HEK293 (cell line): ENCODE measurements at regions not wholly inside any gene's neighbourhood (a gene's known extent, or its start where the extent isn't known, plus 50 kb on each side); places are given as distances from the start of the nearest gene placed in this dataset.
A peak's percentile ranks its signal among the peaks of the same experiment; 100 is the strongest.

Source experiments
- CTCF ChIA-PET: fragments of 350-600 bp; formaldehyde crosslinking; extraction: SDS; loops from one replicate; lab custom pipeline; 2021; ENCODE audit warnings: antibody characterized with exemption; lab: Yijun Ruan, JAX
- POLR2A ChIA-PET: fragments of 300-600 bp; formaldehyde crosslinking; extraction: SDS; loops from one replicate; lab custom pipeline; 2020; ENCODE audit warnings: antibody characterized with exemption, inconsistent platforms; lab: Yijun Ruan, JAX
- H3K27ac ChIP-seq: fragments of 200-500 bp; sonication (Bioruptor generic); 2 replicates; pipeline ENCODE4 v1.5.1; 2014; ENCODE audit warnings: low read depth, low read length, control low read depth, inconsistent platforms; ENCODE audit errors: extremely low read depth
- H3K36me3 ChIP-seq, 2 experiments: fragments of 200-500 bp in 1 of 2; sonication (Bioruptor generic) in 1 of 2; 1 replicate in 1 of 2; 2 replicates in 1 of 2; pipeline ENCODE4 v1.5.1; 2014 to 2017; ENCODE audit warnings: inconsistent platforms in 2 of 2, low read length in 2 of 2; ENCODE audit not compliant: control insufficient read depth in 2 of 2, insufficient read depth in 1 of 2
- H3K4me1 ChIP-seq: fragments of 200-500 bp; sonication (Bioruptor generic); 2 replicates; pipeline ENCODE4 v1.5.1; 2014; ENCODE audit warnings: mild to moderate bottlenecking, low read length, inconsistent platforms; ENCODE audit not compliant: control insufficient read depth, insufficient read depth
- H3K4me3 ChIP-seq: 2 replicates; pipeline ENCODE4 v1.5.1; 2011; ENCODE audit warnings: low read depth, mild to moderate bottlenecking, control low read depth, low read length, moderate library complexity
- H3K9me3 ChIP-seq: fragments of 200-500 bp; sonication (Bioruptor generic); 2 replicates; pipeline ENCODE4 v1.5.1; 2014; ENCODE audit warnings: low read depth, low read length, inconsistent platforms; ENCODE audit not compliant: control insufficient read depth, insufficient read depth
- AEBP2 ChIP-seq: fragments of 450-650 bp; formaldehyde crosslinking; IDR thresholded peaks from 2 replicates; pipeline ENCODE4 v1.5.1; 2016; ENCODE audit warnings: missing biosample characterization, missing genetic modification characterization, borderline replicate concordance
- ATF2 ChIP-seq: fragments of 450-650 bp; formaldehyde crosslinking; IDR thresholded peaks from 2 replicates; pipeline ENCODE4 v1.5.1; 2016; ENCODE audit warnings: missing biosample characterization, missing genetic modification characterization, low read depth
- GFI1B ChIP-seq: fragments of 450-650 bp; formaldehyde crosslinking; IDR thresholded peaks from 2 replicates; pipeline ENCODE4 v1.5.1; 2016; ENCODE audit warnings: missing biosample characterization, missing genetic modification characterization
- PRDM10 ChIP-seq: fragments of 450-650 bp; formaldehyde crosslinking; IDR thresholded peaks from 2 replicates; pipeline ENCODE4 v1.5.1; 2016; ENCODE audit warnings: missing biosample characterization, missing genetic modification characterization
- REPIN1 ChIP-seq: fragments of 450-650 bp; formaldehyde crosslinking; IDR thresholded peaks from 2 replicates; pipeline ENCODE4 v1.5.1; 2017; ENCODE audit warnings: missing biosample characterization, missing genetic modification characterization, low read depth
- ZBTB20 ChIP-seq: fragments of 450-650 bp; formaldehyde crosslinking; IDR thresholded peaks from 2 replicates; pipeline ENCODE4 v1.5.1; 2016; ENCODE audit warnings: missing biosample characterization, missing genetic modification characterization
- ZBTB8A ChIP-seq: fragments of 450-650 bp; formaldehyde crosslinking; IDR thresholded peaks from 2 replicates; pipeline ENCODE4 v1.5.1; 2016; ENCODE audit warnings: missing biosample characterization, missing genetic modification characterization
- ZNF202 ChIP-seq: fragments of 450-650 bp; formaldehyde crosslinking; IDR thresholded peaks from 2 replicates; pipeline ENCODE4 v1.5.1; 2016; ENCODE audit warnings: missing biosample characterization, missing genetic modification characterization, borderline replicate concordance
- ZNF24 ChIP-seq: fragments of 450-650 bp; formaldehyde crosslinking; IDR thresholded peaks from 2 replicates; pipeline ENCODE4 v1.5.1; 2016; ENCODE audit warnings: missing biosample characterization, missing genetic modification characterization
- ZNF37A ChIP-seq: fragments of 450-650 bp; IDR thresholded peaks from 2 replicates; pipeline ENCODE4 v1.5.1; 2018; ENCODE audit warnings: missing biosample characterization, missing genetic modification characterization
- ZNF560 ChIP-seq: fragments of 450-650 bp; formaldehyde crosslinking; IDR thresholded peaks from 2 replicates; pipeline ENCODE4 v1.5.1; 2017; ENCODE audit warnings: missing biosample characterization, missing genetic modification characterization, borderline replicate concordance
- ZNF621 ChIP-seq: fragments of 450-650 bp; formaldehyde crosslinking; IDR thresholded peaks from 2 replicates; pipeline ENCODE4 v1.5.1; 2017; ENCODE audit warnings: missing biosample characterization, missing genetic modification characterization
- ZNF624 ChIP-seq: fragments of 450-650 bp; formaldehyde crosslinking; IDR thresholded peaks from 2 replicates; pipeline ENCODE4 v1.5.1; 2017; ENCODE audit warnings: missing biosample characterization, missing genetic modification characterization
- ZNF692 ChIP-seq: fragments of 450-650 bp; formaldehyde crosslinking; IDR thresholded peaks from 2 replicates; pipeline ENCODE4 v1.5.1; 2016; ENCODE audit warnings: missing biosample characterization, missing genetic modification characterization
- ZNF701 ChIP-seq: fragments of 450-650 bp; formaldehyde crosslinking; IDR thresholded peaks from 2 replicates; pipeline ENCODE4 v1.5.1; 2016; ENCODE audit warnings: missing biosample characterization, missing genetic modification characterization
- ZNF76 ChIP-seq: fragments of 450-650 bp; formaldehyde crosslinking; IDR thresholded peaks from 2 replicates; pipeline ENCODE4; 2016; ENCODE audit warnings: low read depth, missing biosample characterization, missing genetic modification characterization, borderline replicate concordance
- ZNF791 ChIP-seq: fragments of 450-650 bp; formaldehyde crosslinking; IDR thresholded peaks from 2 replicates; pipeline ENCODE4 v1.5.1; 2016; ENCODE audit warnings: missing biosample characterization, missing genetic modification characterization
- ZSCAN16 ChIP-seq: fragments of 450-650 bp; formaldehyde crosslinking; IDR thresholded peaks from 2 replicates; pipeline ENCODE4 v1.5.1; 2016; ENCODE audit warnings: missing biosample characterization, missing genetic modification characterization

GRCh38 chr12:104825408-104825807 lies 132.7 kb downstream of the SLC41A2 start (continued):
- TF ChIP-seq ATF2 (tag by site-specific recombination) = no peak
- TF ChIP-seq ZNF791 (tag by site-specific recombination) = no peak
- TF ChIP-seq ZNF624 = no peak

GRCh38 chr12:104823985-104824461 lies 134.1 kb downstream of the SLC41A2 start:
- ChIA-PET POLR2A (no interaction called here), CTCF (interaction anchor here (2.2 kb wide), 1 partner anchor 442 kb away, joined by 5 read pairs; no protein-coding TSS in a partner anchor)
- no peak overlapping the region for H3K4me3 ChIP-seq
- no peaks in the 10 kb centered on the region for H3K9me3 ChIP-seq
- TF ChIP-seq ZNF621 (tag by site-specific recombination) = no peak
- TF ChIP-seq ZNF37A (tag by site-specific recombination) = no peak
- no peak for TF ChIP-seq ZNF24
- no peak for TF ChIP-seq ZBTB8A (tag by site-specific recombination)
- no peak for TF ChIP-seq REPIN1 (tag by site-specific recombination)
- no peak for TF ChIP-seq ZNF560 (tag by site-specific recombination)
- TF ChIP-seq ZNF701 (tag by site-specific recombination) = no peak
- TF ChIP-seq ZNF692 (tag by site-specific recombination) = no peak
- no peak for TF ChIP-seq ZNF202 (tag by site-specific recombination)
- H3K36me3 ChIP-seq = no peaks in the 10 kb centered on the region
- H3K27ac ChIP-seq = no peak overlapping the region
- H3K4me1 ChIP-seq = no peaks in the 10 kb centered on the region

GRCh38 chr12:104822941-104823340 lies 135.1 kb downstream of the SLC41A2 start:
- CTCF ChIA-PET = interaction anchor here (2.2 kb wide), 1 partner anchor 441 kb away, joined by 5 read pairs; no protein-coding TSS in a partner anchor
- H3K4me1 ChIP-seq = no peaks in the 10 kb centered on the region
- no peak overlapping the region for H3K27ac ChIP-seq
- POLR2A ChIA-PET = no interaction called here
- TF ChIP-seq ZBTB20 (tag by site-specific recombination) (no peak), ZNF76 (no peak), AEBP2 (tag by site-specific recombination) (no peak), GFI1B (tag by site-specific recombination) (no peak)
- TF ChIP-seq, all 188 proteins: peak for 0
- no peaks in the 10 kb centered on the region for H3K36me3 ChIP-seq
- no peak overlapping the region for H3K4me3 ChIP-seq
- H3K9me3 ChIP-seq = no peaks in the 10 kb centered on the region

- TF ChIP-seq ZNF24 (no peak), PRDM10 (tag by site-specific recombination) (peak; percentile 24; the same call in 1 of the 2 replicates), ZSCAN16 (tag by site-specific recombination) (no peak)
- Histone ChIP-seq H3K4me1 (no peaks in the 10 kb centered on the region), H3K4me3 (no peak overlapping the region), H3K9me3 (no peaks in the 10 kb centered on the region), H3K36me3 (no peaks in the 10 kb centered on the region), H3K27ac (no peak overlapping the region)
- POLR2A ChIA-PET = no interaction called here
- CTCF ChIA-PET = no interaction called here
Measured at GRCh38 chr12:104816845-104817503, 141.1 kb downstream of the SLC41A2 start.
